HepG2 (cell line): ENCODE measurements at regions not wholly inside any gene's neighbourhood (a gene's known extent, or its start where the extent isn't known, plus 50 kb on each side); places are given as distances from the start of the nearest gene placed in this dataset.

Experiments
- ATAC-seq: fragments of 200-7000 bp; cut with Tn5 transposase; 3 replicates; pipeline ENCODE4 v1.9.1; 2020; ENCODE audit warnings: mild to moderate bottlenecking, moderate library complexity
- BruUV-seq: library from RNA; stranded (reverse); fragments of 400-500 nt; replicated peaks from 2 replicates; lab custom pipeline; 2021; lab: Mats Ljungman, UMichigan
- CTCF ChIA-PET: fragments of 300-600 bp; formaldehyde crosslinking; extraction: SDS; loops from one replicate; lab custom pipeline; 2021; ENCODE audit warnings: low total read pairs, inconsistent platforms, low intra/inter-chr PET ratio; lab: Yijun Ruan, JAX
- POLR2A ChIA-PET: fragments of 350-600 bp; sonication (Branson Sonifier 250); formaldehyde crosslinking; loops from one replicate; lab custom pipeline; 2020; ENCODE audit warnings: antibody characterized with exemption, inconsistent platforms; lab: Yijun Ruan, JAX
- DNase-seq: peaks from one replicate; pipeline ENCODE4 v3.0.0-alpha.2; 2015; ENCODE audit warnings: low spot score
- FAIRE-seq: peaks from 3 replicates; lab custom pipeline; 2011; peaks lifted over from hg19 to GRCh38; lab: Jason Lieb, UNC
- H2AFZ ChIP-seq: one replicate; pipeline ENCODE4 v1.6.1; 2011; ENCODE audit warnings: low read length, inconsistent platforms
- H3K27ac ChIP-seq: fragments of 300-600 bp; 3 replicates; pipeline ENCODE4 v1.8.0; 2011; ENCODE audit warnings: mixed run types, mild to moderate bottlenecking, mixed read lengths, low read length, inconsistent platforms; ENCODE audit not compliant: insufficient read depth; ENCODE audit errors: extremely low read length
- H3K27me3 ChIP-seq, 2 experiments: fragments of 200-600 bp in 1 of 2; 2 replicates in 1 of 2; 3 replicates in 1 of 2; pipeline versions ENCODE4 v1.6.0 to v1.8.0; 2011; ENCODE audit warnings: low read length in 2 of 2, mild to moderate bottlenecking in 2 of 2, moderate library complexity in 2 of 2, inconsistent platforms in 1 of 2; ENCODE audit not compliant: insufficient read depth in 2 of 2, control insufficient read depth in 1 of 2
- H3K36me3 ChIP-seq, 2 experiments: fragments of 200-600 bp in 1 of 2; replicated peaks in 1 of 2; 2 replicates in 1 of 2; 3 replicates in 1 of 2; pipeline versions ENCODE4 v1.5.1 to v1.8.0; 2011; ENCODE audit warnings: low read length in 2 of 2, inconsistent platforms in 1 of 2; ENCODE audit not compliant: insufficient read depth in 2 of 2, control insufficient read depth in 1 of 2
- H3K4me1 ChIP-seq: 2 replicates; pipeline ENCODE4 v1.5.1; 2012; ENCODE audit warnings: low read length, inconsistent platforms; ENCODE audit not compliant: insufficient read depth
- H3K4me2 ChIP-seq: 2 replicates; pipeline ENCODE4 v1.6.0; 2011; ENCODE audit warnings: low read depth, low read length, inconsistent platforms
- H3K4me3 ChIP-seq, 3 experiments: fragments of 200-600 bp in 1 of 3; sonication (generic), shearing (Covaris generic) in 1 of 3; replicated peaks in 1 of 3; 2 replicates each; pipeline ENCODE4 v1.5.1; 2011 to 2016; ENCODE audit warnings: low read length in 3 of 3, inconsistent platforms in 2 of 3, low read depth in 2 of 3, mild to moderate bottlenecking in 2 of 3, control low read depth in 1 of 3, mixed read lengths in 1 of 3; ENCODE audit not compliant: insufficient read depth in 1 of 3
- H3K79me2 ChIP-seq: one replicate; pipeline ENCODE4 v1.6.1; 2011; ENCODE audit warnings: low read length, inconsistent platforms; ENCODE audit not compliant: insufficient read depth
- H3K9ac ChIP-seq: 2 replicates; pipeline ENCODE4 v1.6.0; 2011; ENCODE audit warnings: mild to moderate bottlenecking, low read depth, low read length, inconsistent platforms; ENCODE audit not compliant: insufficient read depth
- H3K9me3 ChIP-seq: 2 replicates; pipeline ENCODE4 v1.5.1; 2012; ENCODE audit warnings: mild to moderate bottlenecking, low read length
- H4K20me1 ChIP-seq: 2 replicates; pipeline ENCODE4 v1.6.0; 2011; ENCODE audit warnings: inconsistent platforms, mild to moderate bottlenecking, low read length, moderate library complexity; ENCODE audit not compliant: insufficient read depth
- ATF7-NPFF ChIP-seq: sonication (generic); formaldehyde crosslinking; IDR thresholded peaks from 2 replicates; pipeline ENCODE4 v1.8.1; 2023; ENCODE audit warnings: mild to moderate bottlenecking, low read depth, missing genetic modification reagents, moderate library complexity
- HIVEP1 ChIP-seq: sonication (generic); formaldehyde crosslinking; IDR thresholded peaks from 2 replicates; pipeline ENCODE4 v1.4.0; 2020; ENCODE audit warnings: mild to moderate bottlenecking, missing genetic modification reagents
- MAFF ChIP-seq: IDR thresholded peaks from 2 replicates; pipeline ENCODE4 v1.6.1; 2011; ENCODE audit warnings: low read depth, low read length, improper control_type of control experiment
- MAFK ChIP-seq, 2 experiments: IDR thresholded peaks in 1 of 2; conservative IDR thresholded peaks in 1 of 2; 2 replicates each; pipeline ENCODE4 v1.6.1; 2011; ENCODE audit warnings: improper control_type of control experiment in 2 of 2, low read length in 2 of 2
- MED1 ChIP-seq: sonication (generic); formaldehyde crosslinking; IDR thresholded peaks from 2 replicates; pipeline ENCODE4 v1.4.0; 2020; ENCODE audit warnings: missing genetic modification reagents
- SRSF4 ChIP-seq: fragments of 200-400 bp; formaldehyde crosslinking; IDR thresholded peaks from one replicate; pipeline ENCODE4 v1.6.1; 2018; ENCODE audit warnings: mild to moderate bottlenecking, low read depth, low read length, moderate library complexity; ENCODE audit not compliant: poor library complexity, severe bottlenecking
- XBP1 ChIP-seq: sonication (generic); formaldehyde crosslinking; IDR thresholded peaks from 2 replicates; pipeline ENCODE4 v1.5.0; 2020; ENCODE audit warnings: missing genetic modification reagents
- ZNF160 ChIP-seq: sonication (generic); formaldehyde crosslinking; IDR thresholded peaks from 2 replicates; pipeline ENCODE4 v1.8.0; 2022; ENCODE audit warnings: mild to moderate bottlenecking, inconsistent platforms, missing genetic modification reagents
- WGBS: methylation state at CpG from one replicate; pipeline ENCODE4 v1.1.6; 2017; ENCODE audit warnings: low lambda C conversion rate; 5-methylcytosine and 5-hydroxymethylcytosine counted together
- in situ Hi-C: cut with HindIII; loops from 2 replicates; pipeline ENCODE4 v1.10.0; 2017; ENCODE audit warnings: low pct_unique_long_range_greater_than_20kb; ENCODE audit not compliant: extremely low pct_ligation_motif_present
- intact Hi-C: fragments of 100-400 bp; cut with micrococcal nuclease; formaldehyde crosslinking; loops from one replicate; pipeline ENCODE4 v1.10.0; 2022; ENCODE audit not compliant: unreplicated experiment

GRCh38 chr2:211045025-211045424 is 488.6 kb downstream of the CPS1 start:
- no peaks in the 10 kb centered on the region for H3K9me3 ChIP-seq
- no peak overlapping the region for H3K4me2 ChIP-seq
- no peak for ATAC-seq
- ChIA-PET POLR2A (no interaction called here), CTCF (no interaction called here)
- H3K27me3 ChIP-seq, result no peaks in the 10 kb centered on the region; a peak in 1 of 5 replicates
- H3K36me3 ChIP-seq, result no peaks in the 10 kb centered on the region
- no peak overlapping the region for H3K9ac ChIP-seq
- no peak for DNase-seq
- TF ChIP-seq ZNF160 (CRISPR knock-in tag), result no peak
- peak; percentile 98 to 99 for TF ChIP-seq MAFK (conservative IDR thresholded peaks at IDR 0.05 in 1 of 2, IDR thresholded peaks at IDR 0.05 in 1 of 2; ENCODE audit: low read length in 2 of 2)
- no peak for TF ChIP-seq SRSF4
- peak; percentile 99 for TF ChIP-seq MAFF
- no peak overlapping the region for H3K4me3 ChIP-seq
- intact Hi-C loops, result no loop called here
- H4K20me1 ChIP-seq, result no peaks in the 10 kb centered on the region
- no peak for FAIRE-seq
- BruUV-seq, result no TSS peak
- H3K27ac ChIP-seq, result no peak overlapping the region
- H2AFZ ChIP-seq, result no peak overlapping the region
- 6% methylated on average over 2 of the region's 2 CpGs for WGBS
- H3K4me1 ChIP-seq, result peaks cover 7% of the 10 kb centered on the region
- in situ Hi-C loops, result loop anchor here (25.0 kb wide), 1 partner anchor 383 kb away; no protein-coding TSS in a partner anchor
- H3K79me2 ChIP-seq, result no peaks in the 10 kb centered on the region

DNA sequence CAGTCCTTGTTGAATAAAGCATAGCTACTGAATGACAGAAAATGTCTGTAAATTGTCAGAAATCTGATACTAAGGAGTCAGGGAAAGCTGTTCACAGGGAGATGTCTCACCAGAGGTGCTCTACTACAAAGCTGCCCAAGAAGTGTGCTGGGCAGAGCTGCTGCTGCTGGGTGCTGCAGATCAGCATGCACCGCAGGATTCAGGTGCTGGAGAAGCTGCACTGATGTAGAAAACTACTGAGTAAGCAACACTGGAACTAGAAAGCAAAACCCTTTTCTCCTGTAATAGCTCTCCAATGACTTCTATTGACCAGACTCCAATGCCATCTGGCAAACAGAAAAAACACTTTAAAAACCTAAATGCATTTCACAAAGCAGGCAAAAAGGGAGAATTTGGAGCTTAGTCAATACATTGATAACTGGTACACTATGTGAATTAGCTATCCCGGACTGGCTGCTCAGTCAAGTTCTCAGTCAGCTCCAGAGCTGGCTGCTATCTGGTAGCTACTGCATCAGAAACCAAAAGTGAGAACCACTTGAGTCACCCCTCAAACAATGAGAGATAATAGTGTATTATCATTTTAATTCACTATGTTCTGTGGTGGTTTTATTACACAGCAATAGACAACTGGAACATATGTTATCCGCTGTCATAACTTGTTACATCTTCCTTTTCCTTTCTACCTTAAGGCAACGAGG is 493.1 kb downstream of the CPS1 start:
- no peak overlapping the region for H3K27ac ChIP-seq
- TF ChIP-seq XBP1 (CRISPR knock-in tag) (no peak), MAFK (conservative IDR thresholded peaks at IDR 0.05 in 1 of 2, IDR thresholded peaks at IDR 0.05 in 1 of 2; ENCODE audit: low read length in 2 of 2) (0 out of 4 replicates have a peak, but pooled peaks of 1 of the 2 experiments have one; percentile 6), MED1 (no peak), HIVEP1 (no peak), ATF7-NPFF (CRISPR knock-in tag) (no peak)
- no peaks in the 10 kb centered on the region for H3K79me2 ChIP-seq
- H3K4me2 ChIP-seq, result no peak overlapping the region
- peaks cover 7% of the 10 kb centered on the region for H3K4me1 ChIP-seq
- WGBS, result 13% methylated on average over 4 of the region's 4 CpGs
- H3K9me3 ChIP-seq, result no peaks in the 10 kb centered on the region
- DNase-seq (no peak), FAIRE-seq (no peak), ATAC-seq (no peak)
- CTCF ChIA-PET, result no interaction called here
- intact Hi-C loops, result no loop called here
- no peaks in the 10 kb centered on the region for H3K27me3 ChIP-seq
- H2AFZ ChIP-seq, result no peak overlapping the region
- H3K9ac ChIP-seq, result no peak overlapping the region
- no peaks in the 10 kb centered on the region for H4K20me1 ChIP-seq
- BruUV-seq, result no TSS peak
- H3K36me3 ChIP-seq, result no peaks in the 10 kb centered on the region
- in situ Hi-C loops, result loop anchor here (25.0 kb wide), 1 partner anchor 387 kb away; no protein-coding TSS in a partner anchor
- H3K4me3 ChIP-seq, result no peak overlapping the region
- POLR2A ChIA-PET, result no interaction called here
